ENCODE measurements at regions not wholly inside any gene's neighbourhood (a gene's known extent, or its start where the extent isn't known, plus 50 kb on each side); places are given as distances from the start of the nearest gene placed in this dataset.

DNA sequence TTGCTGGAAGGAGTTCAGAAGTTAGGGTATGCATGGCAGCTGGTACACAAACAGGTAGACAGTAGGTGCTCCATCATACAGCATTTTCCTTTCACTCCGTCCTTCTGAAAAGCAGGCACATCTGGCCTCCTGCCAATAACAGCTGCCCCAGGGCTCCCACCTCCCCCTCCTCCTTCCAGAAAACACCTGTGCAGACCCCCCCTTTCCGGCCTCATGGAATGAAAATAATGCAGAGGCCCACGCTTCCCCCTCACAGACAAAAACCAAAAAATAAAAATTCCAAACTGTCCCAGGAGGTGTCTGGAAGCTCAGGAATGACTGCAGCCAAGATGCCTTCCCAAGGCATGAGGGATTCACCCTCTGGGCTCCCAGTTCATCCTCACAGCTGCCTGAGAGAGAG lies 185.5 kb downstream of the MN1 start:
- no peak overlapping the region for H3K4me3 ChIP-seq
- H3K4me1 ChIP-seq (replicated peaks in 1 of 2), result peaks cover 16 to 25% of the 10 kb centered on the region in 2 donors
- H3K27ac ChIP-seq, result no peak overlapping the region
- WGBS, 10 experiments, result 40 to 60% (median 57%) methylated on average over 1 of the region's 3 CpGs; no CpG with 5 or more reads in 6 of the 10 experiments
- ATAC-seq (replicated peaks in 6 of 8), result no peak
- in situ Hi-C loops (cut with MboI; ENCODE audit: low pct_unique_long_range_greater_than_20kb in 2 of 9, low sequenced_read_pairs in 9 of 9, unreplicated experiment in 9 of 9), result no loop called here

DNA sequence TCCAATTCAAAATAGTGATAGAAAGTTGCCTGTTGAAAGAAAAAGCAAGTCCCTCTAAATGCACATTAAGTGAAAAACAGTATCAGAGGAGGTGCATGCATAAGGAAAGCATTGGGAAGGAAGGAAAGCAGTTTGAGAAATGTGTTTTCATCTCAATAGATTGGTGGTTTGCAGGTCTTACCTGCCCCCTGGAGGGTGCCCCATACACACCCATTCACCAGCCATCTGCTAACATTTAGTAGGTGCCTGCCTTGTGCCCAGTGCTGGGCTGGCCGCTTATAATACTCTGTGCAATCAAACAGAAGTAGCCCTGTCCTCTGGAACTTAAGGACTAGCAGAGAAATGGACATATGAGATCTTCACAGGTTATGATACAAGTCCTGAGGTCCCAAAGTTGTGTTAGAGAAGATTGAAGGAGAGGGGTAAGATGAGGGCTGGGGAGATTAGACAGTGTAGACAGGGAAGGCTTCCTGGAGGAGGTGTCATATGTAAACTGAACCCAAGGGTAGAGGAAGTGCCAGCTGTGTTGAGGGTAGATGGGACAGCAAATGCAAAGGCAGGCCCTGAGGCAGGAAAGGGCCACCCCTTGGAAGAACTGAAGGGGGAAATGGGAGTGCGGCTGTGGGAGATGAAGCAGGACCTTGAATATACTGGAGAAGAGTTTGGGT lies 184.2 kb downstream of the MN1 start:
- no peak overlapping the region for H3K27ac ChIP-seq
- 20 to 100% (median 80%) methylated on average over 1 to 2 of the region's 2 CpGs; no CpG with 5 or more reads in 2 of the 10 experiments for WGBS, 10 experiments
- H3K4me1 ChIP-seq (replicated peaks in 1 of 2), result peaks cover 9 to 16% of the 10 kb centered on the region in 2 donors
- in situ Hi-C loops (cut with MboI; ENCODE audit: low pct_unique_long_range_greater_than_20kb in 2 of 9, low sequenced_read_pairs in 9 of 9, unreplicated experiment in 9 of 9), result no loop called here
- H3K4me3 ChIP-seq, result no peak overlapping the region
- ATAC-seq (replicated peaks in 6 of 8), result peak in 1 of 8 experiments; percentile 47

DNA sequence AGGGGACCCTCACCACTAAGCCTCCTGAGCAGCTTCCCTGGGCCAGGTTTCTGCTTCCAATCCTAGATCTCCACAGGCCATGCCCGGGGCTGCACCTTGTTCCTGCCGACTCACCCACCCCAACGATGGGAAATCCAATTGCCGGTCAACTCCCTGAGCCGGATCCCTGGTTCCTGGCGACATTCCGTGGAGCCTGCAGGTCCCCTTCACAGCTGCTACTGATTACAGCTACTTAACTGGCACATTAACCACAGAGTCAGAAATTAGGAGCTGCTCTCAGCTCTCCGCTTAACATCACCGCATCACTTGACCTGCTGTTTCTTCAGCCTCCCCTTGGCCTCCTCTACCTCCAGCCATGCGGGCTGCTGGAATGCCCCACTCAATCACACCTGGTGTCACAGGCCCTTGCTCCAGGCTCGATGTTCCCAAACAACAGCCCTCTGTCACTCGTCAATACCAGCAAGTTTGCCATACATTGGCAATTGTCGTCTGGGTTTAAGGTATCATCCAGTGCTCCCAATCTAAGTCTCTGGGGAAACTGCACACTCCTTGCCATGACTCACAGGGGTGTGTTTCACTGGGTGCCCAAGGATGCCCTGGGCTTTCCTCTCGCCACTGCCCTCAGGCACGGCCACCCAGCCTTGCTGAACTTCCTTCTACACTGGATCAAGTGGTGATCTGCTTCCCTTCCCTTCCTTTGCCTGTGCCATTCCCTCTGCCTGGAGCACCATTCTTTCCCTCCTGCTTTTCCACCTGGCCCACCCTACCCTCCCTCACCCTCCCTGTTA lies 181.0 kb downstream of the MN1 start:
- 20 to 85% (median 68%) methylated on average over 1 to 8 of the region's 15 CpGs; no CpG with 5 or more reads in 4 of the 10 experiments for WGBS, 10 experiments
- no peak overlapping the region for H3K4me3 ChIP-seq
- no peaks in the 10 kb centered on the region for H3K4me1 ChIP-seq (replicated peaks in 1 of 2)
- H3K27ac ChIP-seq, result no peak overlapping the region
- peak in 2 of 8 experiments; percentile 40 to 69 for ATAC-seq (replicated peaks in 6 of 8)
- in situ Hi-C loops (cut with MboI; ENCODE audit: low pct_unique_long_range_greater_than_20kb in 2 of 9, low sequenced_read_pairs in 9 of 9, unreplicated experiment in 9 of 9), result no loop called here

DNA sequence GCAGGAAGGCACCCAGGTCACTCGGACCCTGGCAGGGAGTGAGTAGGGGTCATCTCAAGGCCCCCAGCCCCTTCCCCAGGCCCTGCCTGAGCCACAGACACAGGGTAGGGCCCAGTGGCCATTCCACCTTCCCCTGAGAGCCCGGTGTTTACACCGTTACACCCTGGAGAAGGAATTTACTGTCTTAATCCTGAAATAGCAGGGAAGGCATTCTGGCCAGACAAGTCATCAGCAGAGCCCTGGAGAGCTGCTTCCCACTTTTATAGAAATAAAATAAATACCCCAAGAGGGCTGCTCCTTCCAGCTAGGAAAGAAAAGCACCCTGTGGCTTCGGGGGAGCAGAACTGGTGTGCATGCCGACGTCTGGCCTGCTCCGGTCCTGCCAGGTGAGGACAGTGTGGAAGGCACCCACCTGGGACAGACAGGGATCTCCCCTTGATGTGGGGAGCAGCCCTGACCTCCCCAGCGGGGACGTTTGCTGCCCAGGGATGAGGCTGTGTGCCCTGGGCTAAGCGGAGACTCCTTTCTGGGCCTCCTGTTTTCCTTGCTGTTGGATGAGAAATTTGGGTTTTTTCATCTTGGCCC lies 180.0 kb downstream of the MN1 start:
- in situ Hi-C loops (cut with MboI; ENCODE audit: low pct_unique_long_range_greater_than_20kb in 2 of 9, low sequenced_read_pairs in 9 of 9, unreplicated experiment in 9 of 9), result no loop called here
- H3K4me3 ChIP-seq, result no peak overlapping the region
- 60 to 100% (median 78%) methylated on average over 1 to 5 of the region's 10 CpGs; no CpG with 5 or more reads in 4 of the 10 experiments for WGBS, 10 experiments

GRCh38 chr22:27624042-27624441 lies 177.5 kb downstream of the MN1 start:
- ATAC-seq (replicated peaks in 6 of 8), result no peak
- 66 to 100% (median 96%) methylated on average over 1 to 3 of the region's 4 CpGs; no CpG with 5 or more reads in 2 of the 10 experiments for WGBS, 10 experiments
- Histone ChIP-seq H3K4me3 (no peak overlapping the region), H3K27ac (no peak overlapping the region), H3K4me1 (replicated peaks in 1 of 2) (peaks cover 0 to 4% of the 10 kb centered on the region in 2 donors)
- in situ Hi-C loops (cut with MboI; ENCODE audit: low pct_unique_long_range_greater_than_20kb in 2 of 9, low sequenced_read_pairs in 9 of 9, unreplicated experiment in 9 of 9), result no loop called here

More for the DNA sequence above, 180.0 kb downstream of the MN1 start:
- H3K4me1 ChIP-seq (replicated peaks in 1 of 2), result no peaks in the 10 kb centered on the region
- no peak overlapping the region for H3K27ac ChIP-seq
- ATAC-seq (replicated peaks in 6 of 8), result peak in 1 of 8 experiments; percentile 57

DNA sequence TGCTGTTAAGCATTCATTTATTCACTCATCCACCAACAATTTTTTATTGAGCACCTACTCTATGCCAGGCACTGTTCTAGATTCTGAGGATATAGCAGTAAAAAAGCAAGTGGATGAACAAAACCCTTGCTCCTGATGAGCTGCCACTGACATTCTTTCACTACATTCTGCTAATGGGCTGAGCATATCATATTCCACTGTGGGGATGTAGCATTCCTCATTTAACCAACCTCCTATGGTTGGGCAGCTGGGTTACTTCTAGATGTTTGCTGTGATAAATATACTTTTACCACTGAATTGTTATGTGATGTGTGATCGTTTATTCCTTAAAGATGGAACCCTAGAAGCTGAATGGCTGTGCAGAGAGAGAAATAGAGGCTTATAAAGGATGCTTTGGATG lies 176.9 kb downstream of the MN1 start:
- whole genome bisulfite sequencing, 10 experiments, result 0 to 25% (median 0%) methylated on average over 1 of the region's 1 CpG; no CpG with 5 or more reads in 2 of the 10 experiments
- in situ Hi-C loops (cut with MboI; ENCODE audit: low pct_unique_long_range_greater_than_20kb in 2 of 9, low sequenced_read_pairs in 9 of 9, unreplicated experiment in 9 of 9), result no loop called here
- no peak for ATAC-seq (replicated peaks in 6 of 8)

DNA sequence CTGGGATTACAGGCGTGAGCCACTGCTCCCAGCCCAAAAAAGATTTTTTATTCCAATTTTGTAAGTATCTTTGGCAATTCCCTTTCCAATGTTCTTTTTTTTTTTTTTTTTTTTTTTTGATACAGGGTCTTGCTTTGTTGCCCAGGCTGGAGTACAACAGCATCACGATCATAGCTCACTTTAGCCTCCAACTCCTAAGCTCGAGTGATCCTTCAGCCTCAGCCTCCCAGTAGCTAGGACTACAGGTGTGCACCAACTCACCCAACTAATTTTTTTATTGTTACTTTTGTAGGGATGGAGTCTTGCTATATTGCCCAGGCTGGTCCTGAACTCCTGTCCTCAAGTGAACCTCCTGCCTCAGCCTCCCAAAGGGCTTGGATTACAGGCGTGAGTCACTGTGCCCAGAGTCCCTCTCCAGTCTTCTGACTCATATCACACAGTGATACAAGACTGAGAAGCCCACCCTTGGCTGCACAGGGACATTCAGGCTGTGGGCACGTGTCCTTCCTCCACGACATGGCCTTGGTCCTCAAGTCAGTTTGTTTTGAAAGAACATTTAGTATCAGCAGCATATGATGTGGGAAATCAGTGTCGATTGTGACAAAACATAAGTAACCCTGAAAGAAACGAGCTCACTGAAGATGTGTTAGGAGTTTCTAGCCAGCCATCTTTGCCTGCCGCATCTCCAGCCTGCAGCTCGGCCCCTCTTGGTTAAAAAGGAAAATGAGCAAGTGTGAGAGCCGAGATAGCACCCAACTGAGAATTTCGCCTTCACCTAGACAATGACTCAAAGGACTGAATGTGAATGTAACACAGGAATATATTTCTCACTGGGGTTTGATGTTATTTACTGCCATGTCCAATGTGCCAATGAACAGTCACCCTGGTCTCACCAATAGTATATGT lies 175.5 kb downstream of the MN1 start:
- Histone ChIP-seq H3K4me3 (no peak overlapping the region), H3K27ac (no peak overlapping the region), H3K4me1 (replicated peaks in 1 of 2) (peaks cover 7 to 8% of the 10 kb centered on the region in 2 donors)
- in situ Hi-C loops (cut with MboI; ENCODE audit: low pct_unique_long_range_greater_than_20kb in 2 of 9, low sequenced_read_pairs in 9 of 9, unreplicated experiment in 9 of 9), result no loop called here
- ATAC-seq (replicated peaks in 6 of 8), result no peak
- 59 to 100% (median 89%) methylated on average over 1 to 7 of the region's 12 CpGs for WGBS, 10 experiments

More for the DNA sequence above, 176.9 kb downstream of the MN1 start:
- Histone ChIP-seq H3K4me3 (no peak overlapping the region), H3K27ac (no peak overlapping the region), H3K4me1 (replicated peaks in 1 of 2) (peaks cover 0 to 4% of the 10 kb centered on the region in 2 donors)

- 40 to 100% (median 87%) methylated on average over 1 to 6 of the region's 7 CpGs; no CpG with 5 or more reads in 3 of the 10 experiments for WGBS, 10 experiments
- no peak overlapping the region for H3K27ac ChIP-seq
These were observed 174.7 kb downstream of the MN1 start for GRCh38 chr22:27626675-27627443.

GRCh38 chr22:27627444-27627833 lies 174.1 kb downstream of the MN1 start:
- Histone ChIP-seq H3K4me1 (replicated peaks in 1 of 2) (peaks cover 9 to 11% of the 10 kb centered on the region in 2 donors), H3K4me3 (no peak overlapping the region), H3K27ac (no peak overlapping the region)
- no peak for ATAC-seq (replicated peaks in 6 of 8)
- 86 to 100% (median 93%) methylated on average over 1 to 6 of the region's 9 CpGs; no CpG with 5 or more reads in 5 of the 10 experiments for WGBS, 10 experiments
- in situ Hi-C loops (cut with MboI; ENCODE audit: low pct_unique_long_range_greater_than_20kb in 2 of 9, low sequenced_read_pairs in 9 of 9, unreplicated experiment in 9 of 9), result no loop called here

More at GRCh38 chr22:27626675-27627443, 174.7 kb downstream of the MN1 start:
- Histone ChIP-seq H3K4me3 (no peak overlapping the region), H3K4me1 (replicated peaks in 1 of 2) (peaks cover 9 to 11% of the 10 kb centered on the region in 2 donors)
- ATAC-seq (replicated peaks in 6 of 8), result peak in 2 of 8 experiments; percentile 4 to 28
- in situ Hi-C loops (cut with MboI; ENCODE audit: low pct_unique_long_range_greater_than_20kb in 2 of 9, low sequenced_read_pairs in 9 of 9, unreplicated experiment in 9 of 9), result no loop called here

GRCh38 chr22:27627901-27628300 lies 173.7 kb downstream of the MN1 start:
- 0 to 100% (median 71%) methylated on average over 1 to 5 of the region's 6 CpGs; no CpG with 5 or more reads in 2 of the 10 experiments for WGBS, 10 experiments
- Histone ChIP-seq H3K4me3 (no peak overlapping the region), H3K4me1 (replicated peaks in 1 of 2) (peaks cover 12 to 16% of the 10 kb centered on the region in 2 donors), H3K27ac (no peak overlapping the region)
- no peak for ATAC-seq (replicated peaks in 6 of 8)
- in situ Hi-C loops (cut with MboI; ENCODE audit: low pct_unique_long_range_greater_than_20kb in 2 of 9, low sequenced_read_pairs in 9 of 9, unreplicated experiment in 9 of 9), result no loop called here

DNA sequence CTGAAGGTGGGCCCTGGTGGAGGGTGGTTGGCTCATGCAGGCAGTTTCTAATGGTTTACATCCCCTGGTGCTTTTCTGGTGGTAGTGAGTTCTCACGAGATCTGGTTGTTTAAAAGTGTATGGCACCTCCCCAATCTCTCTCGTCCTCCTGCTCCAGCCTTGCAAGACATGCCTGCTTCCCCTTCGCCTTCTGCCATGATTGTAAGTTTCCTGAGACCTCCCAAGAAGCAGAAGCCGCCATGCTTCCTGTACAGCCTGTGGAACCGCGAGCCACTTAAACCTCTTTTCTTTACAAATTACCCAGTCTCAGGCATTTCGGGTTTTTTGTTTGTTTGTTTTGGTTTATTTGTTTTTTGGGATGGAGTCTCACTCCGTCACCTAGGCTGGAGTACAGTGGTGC lies 173.2 kb downstream of the MN1 start:
- no peak overlapping the region for H3K4me3 ChIP-seq
- no peak overlapping the region for H3K27ac ChIP-seq
- 85 to 100% (median 96%) methylated on average over 4 to 6 of the region's 8 CpGs; no CpG with 5 or more reads in 3 of the 10 experiments for WGBS, 10 experiments
- in situ Hi-C loops (cut with MboI; ENCODE audit: low pct_unique_long_range_greater_than_20kb in 2 of 9, low sequenced_read_pairs in 9 of 9, unreplicated experiment in 9 of 9), result no loop called here
- no peak for ATAC-seq (replicated peaks in 6 of 8)
- H3K4me1 ChIP-seq (replicated peaks in 1 of 2), result peaks cover 16 to 20% of the 10 kb centered on the region in 2 donors

All from motor neuron (in vitro differentiated cells).